Small intestine (tissue), 7 donors: ENCODE measurements at regions not wholly inside any gene's neighbourhood (a gene's known extent, or its start where the extent isn't known, plus 50 kb on each side); places are given as distances from the start of the nearest gene placed in this dataset.

Experiments
- DNase-seq, 2 donors: peaks; one replicate each; pipeline versions ENCODE4 v3.0.0 to v3.0.0-alpha.2; 2013
- FAIRE-seq: peaks from 2 replicates; lab custom pipeline; 2012; peaks lifted over from hg19 to GRCh38; lab: Jason Lieb, UNC
- H3K27ac ChIP-seq, 3 donors: one replicate each; pipeline ENCODE4 v1.5.1; 2013; ENCODE audit warnings: low read length in 2 of 3, mild to moderate bottlenecking in 2 of 3, control low read depth in 1 of 3, inconsistent platforms in 1 of 3, low read depth in 1 of 3, moderate library complexity in 1 of 3
- H3K27me3 ChIP-seq, 3 donors: one replicate each; pipeline ENCODE4 v1.6.1; 2013; ENCODE audit warnings: low read length in 3 of 3, inconsistent platforms in 1 of 3; ENCODE audit not compliant: control insufficient read depth in 3 of 3, insufficient read depth in 3 of 3
- H3K36me3 ChIP-seq, 3 donors: one replicate each; pipeline ENCODE4 v1.6.1; 2013; ENCODE audit warnings: low read length in 3 of 3, inconsistent platforms in 1 of 3, low read depth in 1 of 3, mild to moderate bottlenecking in 1 of 3, moderate library complexity in 1 of 3; ENCODE audit not compliant: control insufficient read depth in 3 of 3, insufficient read depth in 2 of 3
- H3K4me1 ChIP-seq, 3 donors: one replicate each; pipeline ENCODE4 v1.6.1; 2013; ENCODE audit warnings: low read length in 2 of 3, inconsistent platforms in 1 of 3, low read depth in 1 of 3, mild to moderate bottlenecking in 1 of 3, moderate library complexity in 1 of 3; ENCODE audit not compliant: control insufficient read depth in 3 of 3, insufficient read depth in 2 of 3
- H3K4me3 ChIP-seq, 3 donors: one replicate each; pipeline ENCODE4 v1.5.1; 2013; ENCODE audit warnings: low read length in 3 of 3, control low read depth in 1 of 3, inconsistent platforms in 1 of 3, low read depth in 1 of 3, mild to moderate bottlenecking in 1 of 3, moderate library complexity in 1 of 3
- H3K9me3 ChIP-seq, 2 donors: one replicate each; pipeline ENCODE4 v1.6.1; 2013; ENCODE audit warnings: low read depth in 1 of 2, low read length in 1 of 2; ENCODE audit not compliant: control insufficient read depth in 2 of 2, insufficient read depth in 1 of 2
- WGBS, 3 donors: extraction: QIAGEN DNeasy Blood & Tissue Kit; methylation state at CpG; one replicate each; pipeline ENCODE4 v1.1.7; 2013; 5-methylcytosine and 5-hydroxymethylcytosine counted together
- donor health status: healthy with polysubstance abuse.
- donor health status: control.
- donor health status: control.
- donor health status: Bipolar disorder and iron deficiency.
- donor health status: healthy.

DNA sequence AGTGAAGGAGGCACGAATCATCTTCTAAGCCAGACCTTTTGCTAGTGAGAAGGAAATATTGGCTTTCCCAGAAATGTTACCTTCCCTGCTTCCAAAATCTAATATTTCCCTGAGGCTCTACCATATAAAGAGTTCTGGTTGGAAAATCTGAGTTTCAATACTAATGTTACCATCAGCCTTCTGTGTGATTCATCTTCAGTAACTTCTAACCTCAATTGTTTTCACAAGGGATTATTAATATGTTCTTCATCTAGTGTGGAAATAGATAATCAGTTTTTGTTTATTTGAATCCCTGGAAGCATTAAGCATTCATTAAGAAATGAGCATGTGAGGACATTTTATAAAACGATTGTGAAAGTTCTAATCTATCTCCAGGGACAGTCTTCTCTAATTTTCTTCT is 720.9 kb downstream of the AACS start:
- peaks cover 2 to 11% of the 10 kb centered on the region in 2 donors for H3K9me3 ChIP-seq
- no peak overlapping the region for H3K4me3 ChIP-seq
- no peaks in the 10 kb centered on the region for H3K36me3 ChIP-seq
- WGBS, 3 donors, result 41 to 54% (median 45%) methylated on average over 2 of the region's 2 CpGs
- H3K4me1 ChIP-seq, result no peaks in the 10 kb centered on the region
- no peak for DNase-seq
- FAIRE-seq, result no peak
- H3K27me3 ChIP-seq, result no peaks in the 10 kb centered on the region
- no peak overlapping the region for H3K27ac ChIP-seq

DNA sequence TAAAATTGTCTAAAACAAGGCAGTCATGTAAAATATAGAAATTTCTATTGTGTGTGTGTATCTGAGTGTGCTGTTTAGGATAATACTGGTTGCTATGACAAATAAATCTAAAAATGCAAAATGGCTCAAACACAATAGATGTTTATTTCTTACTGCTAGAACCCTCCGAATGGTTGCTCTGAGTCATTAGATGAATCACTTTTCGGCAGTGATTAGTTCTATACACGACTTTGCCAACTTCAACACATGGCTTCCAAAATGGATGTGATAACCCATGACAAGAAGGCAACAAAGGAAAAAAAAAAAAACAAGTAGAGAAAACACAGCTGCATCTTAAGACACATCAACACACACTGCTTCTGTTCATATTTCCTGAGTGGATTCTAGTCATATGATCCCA is 729.2 kb downstream of the AACS start:
- no peak for DNase-seq
- Histone ChIP-seq H3K9me3 (peaks cover 0 to 18% of the 10 kb centered on the region in 2 donors), H3K36me3 (no peaks in the 10 kb centered on the region), H3K27me3 (no peaks in the 10 kb centered on the region), H3K4me3 (no peak overlapping the region), H3K27ac (no peak overlapping the region), H3K4me1 (no peaks in the 10 kb centered on the region)
- FAIRE-seq, result no peak
- 61 to 79% (median 63%) methylated on average over 3 of the region's 3 CpGs for WGBS, 3 donors

DNA sequence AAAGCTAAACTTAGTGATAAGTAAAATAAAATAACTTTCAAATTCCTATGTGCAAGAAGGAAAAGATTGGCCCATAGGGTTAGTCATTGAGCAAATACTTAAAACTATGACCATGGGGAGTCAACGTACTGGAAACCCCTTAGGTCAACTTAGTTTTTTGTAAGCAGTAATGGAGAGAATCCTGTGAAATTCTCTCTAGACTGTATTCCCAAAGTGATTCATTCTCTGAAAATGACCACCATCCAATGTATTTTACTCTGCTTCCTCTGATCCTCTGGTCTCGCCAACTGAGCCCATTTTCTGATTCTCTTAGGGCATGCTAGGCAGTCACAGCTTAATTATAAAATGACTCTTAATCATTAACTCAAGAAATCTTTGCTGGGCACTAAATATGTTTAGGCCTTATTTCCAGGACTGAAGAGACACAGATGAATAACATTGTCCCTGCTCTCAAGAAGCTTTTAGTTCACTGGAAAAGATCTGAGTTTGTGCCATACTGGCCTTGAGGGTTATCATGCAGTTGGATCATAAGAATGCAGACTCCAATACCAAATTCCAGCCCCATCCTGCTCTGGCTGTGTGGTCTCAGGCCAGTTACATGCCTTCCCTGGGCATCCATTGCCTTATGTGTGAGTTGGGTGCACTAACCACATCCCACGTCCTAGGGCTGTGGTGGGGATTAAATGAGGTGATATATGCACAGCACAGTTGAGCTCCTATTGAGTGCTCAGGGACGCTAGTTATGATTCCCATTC is 732.4 kb downstream of the AACS start:
- WGBS, 3 donors, result 64 to 73% (median 65%) methylated on average over 4 of the region's 4 CpGs
- Histone ChIP-seq H3K27ac (no peak overlapping the region), H3K4me3 (no peak overlapping the region), H3K36me3 (no peaks in the 10 kb centered on the region), H3K4me1 (no peaks in the 10 kb centered on the region), H3K9me3 (peaks cover 0 to 7% of the 10 kb centered on the region in 2 donors), H3K27me3 (no peaks in the 10 kb centered on the region)
- DNase-seq (no peak), FAIRE-seq (no peak)

DNA sequence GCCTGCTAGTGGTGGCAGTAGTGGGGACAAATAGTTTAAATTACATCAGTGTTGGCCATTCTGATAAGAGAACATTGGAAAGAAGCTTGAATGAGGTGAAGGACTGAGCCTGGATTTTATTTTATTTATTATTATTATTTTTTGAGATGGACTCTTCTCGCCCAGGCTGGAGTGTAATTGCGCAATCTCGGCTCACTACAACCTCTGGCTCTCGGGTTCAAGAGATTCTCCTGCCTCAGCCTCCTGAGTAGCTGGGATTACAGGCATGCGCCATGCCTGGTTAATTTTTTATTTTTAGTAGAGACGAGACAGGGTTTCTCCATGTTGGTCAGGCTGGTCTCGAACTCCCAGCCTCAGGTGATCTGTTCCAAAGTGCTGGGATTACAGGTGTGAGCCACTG is 739.4 kb downstream of the AACS start:
- H3K36me3 ChIP-seq, result no peaks in the 10 kb centered on the region
- H3K4me3 ChIP-seq, result no peak overlapping the region
- no peak overlapping the region for H3K27ac ChIP-seq
- H3K27me3 ChIP-seq, result no peaks in the 10 kb centered on the region
- no peaks in the 10 kb centered on the region for H3K4me1 ChIP-seq
- H3K9me3 ChIP-seq, result peaks cover 0 to 3% of the 10 kb centered on the region in 2 donors
- DNase-seq (no peak), FAIRE-seq (no peak)
- WGBS, 3 donors, result 74 to 84% (median 76%) methylated on average over 7 of the region's 7 CpGs

DNA sequence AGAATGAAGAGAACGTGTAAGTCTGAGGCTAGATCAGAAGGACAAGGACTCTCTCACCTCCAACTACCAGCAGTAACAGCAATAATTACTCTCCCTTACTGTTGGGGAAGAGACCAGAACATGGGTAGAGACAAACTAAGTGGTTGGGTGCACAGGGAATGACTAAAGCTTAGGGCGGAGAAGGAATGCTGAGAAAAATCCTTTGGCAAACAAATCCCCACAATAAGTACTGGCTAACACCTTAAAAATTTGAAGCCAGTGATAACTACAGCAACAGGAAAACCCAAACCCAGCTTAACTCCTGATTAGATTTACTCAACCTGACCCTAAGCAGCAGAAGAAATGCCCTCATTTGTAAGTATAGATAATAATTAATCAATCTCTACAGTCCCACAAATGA is 759.0 kb downstream of the AACS start:
- WGBS, 3 donors, result 62 to 83% (median 69%) methylated on average over 2 of the region's 2 CpGs
- H3K4me1 ChIP-seq, result no peaks in the 10 kb centered on the region
- H3K9me3 ChIP-seq, result peaks cover 0 to 10% of the 10 kb centered on the region in 2 donors
- H3K4me3 ChIP-seq, result no peak overlapping the region
- no peak overlapping the region for H3K27ac ChIP-seq
- H3K36me3 ChIP-seq, result no peaks in the 10 kb centered on the region
- DNase-seq, result no peak
- H3K27me3 ChIP-seq, result no peaks in the 10 kb centered on the region
- no peak for FAIRE-seq

DNA sequence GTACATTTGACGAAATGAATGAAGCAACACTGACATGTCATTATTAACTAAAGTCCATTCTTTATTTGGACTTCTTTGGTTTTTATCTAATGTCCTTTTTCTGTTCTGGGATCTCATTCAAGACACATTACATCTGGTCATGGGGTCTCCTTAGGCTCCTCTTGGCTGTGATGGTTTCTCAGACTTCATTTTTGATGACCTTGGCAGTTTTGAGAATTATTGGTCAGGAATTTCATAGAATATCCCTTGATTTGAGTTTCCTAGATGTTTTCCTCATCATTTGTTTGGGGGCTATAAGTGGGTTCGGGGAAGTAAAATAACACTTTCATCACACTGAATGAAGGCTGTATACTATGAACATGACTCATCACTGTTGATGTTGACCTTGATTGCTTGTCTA is 770.6 kb downstream of the AACS start:
- Histone ChIP-seq H3K27me3 (no peaks in the 10 kb centered on the region), H3K27ac (no peak overlapping the region), H3K36me3 (no peaks in the 10 kb centered on the region), H3K4me1 (no peaks in the 10 kb centered on the region), H3K9me3 (no peaks in the 10 kb centered on the region), H3K4me3 (no peak overlapping the region)
- 60 to 90% (median 65%) methylated on average over 2 of the region's 2 CpGs for WGBS, 3 donors
- DNase-seq (no peak), FAIRE-seq (no peak)

DNA sequence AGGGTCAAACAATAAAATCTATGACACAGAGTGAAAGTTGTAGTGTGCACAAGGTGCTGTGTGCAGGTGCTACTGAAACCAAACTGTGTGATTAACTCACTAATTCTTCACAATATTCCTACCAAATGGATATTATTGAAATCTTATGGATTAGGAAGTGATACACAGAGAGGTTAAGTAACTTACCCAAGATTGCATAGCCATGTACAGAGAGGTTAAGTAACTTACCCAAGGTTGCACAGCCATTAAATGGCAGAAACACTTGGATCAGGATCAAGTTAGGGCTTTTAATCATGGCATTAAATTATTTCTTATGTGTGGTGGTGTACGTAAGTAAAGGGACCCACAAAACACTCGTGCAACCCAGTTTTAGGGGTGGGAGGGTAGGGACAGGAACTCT is 771.4 kb downstream of the AACS start:
- 61 to 81% (median 77%) methylated on average over 2 of the region's 2 CpGs for WGBS, 3 donors
- no peak for DNase-seq
- Histone ChIP-seq H3K27ac (no peak overlapping the region), H3K4me1 (no peaks in the 10 kb centered on the region), H3K9me3 (no peaks in the 10 kb centered on the region), H3K4me3 (no peak overlapping the region), H3K27me3 (no peaks in the 10 kb centered on the region), H3K36me3 (no peaks in the 10 kb centered on the region)
- FAIRE-seq, result no peak

DNA sequence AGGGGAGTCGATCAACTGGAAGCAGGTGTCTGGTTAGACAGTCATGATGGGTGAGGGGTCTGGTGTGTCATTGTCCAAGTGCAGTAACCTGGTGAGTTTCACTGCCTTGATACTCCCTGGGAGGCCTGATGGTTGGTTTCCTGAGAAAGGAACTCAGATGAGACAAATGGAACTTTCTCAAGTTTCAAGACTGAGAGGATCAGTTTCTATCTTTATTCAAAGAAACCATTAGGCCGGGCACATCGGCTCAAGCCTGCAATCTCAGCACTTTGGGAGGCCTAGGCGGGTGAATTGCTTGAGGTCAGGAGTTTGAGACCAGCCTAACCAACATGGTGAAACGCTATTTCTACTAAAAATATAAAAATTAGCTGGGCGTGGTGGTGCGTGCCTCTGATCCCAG is 776.1 kb downstream of the AACS start:
- DNase-seq (no peak), FAIRE-seq (no peak)
- H3K4me1 ChIP-seq, result no peaks in the 10 kb centered on the region
- 79 to 84% (median 83%) methylated on average over 7 of the region's 7 CpGs for WGBS, 3 donors
- H3K27ac ChIP-seq, result no peak overlapping the region
- no peak overlapping the region for H3K4me3 ChIP-seq
- no peaks in the 10 kb centered on the region for H3K27me3 ChIP-seq
- H3K9me3 ChIP-seq, result no peaks in the 10 kb centered on the region
- H3K36me3 ChIP-seq, result no peaks in the 10 kb centered on the region

DNA sequence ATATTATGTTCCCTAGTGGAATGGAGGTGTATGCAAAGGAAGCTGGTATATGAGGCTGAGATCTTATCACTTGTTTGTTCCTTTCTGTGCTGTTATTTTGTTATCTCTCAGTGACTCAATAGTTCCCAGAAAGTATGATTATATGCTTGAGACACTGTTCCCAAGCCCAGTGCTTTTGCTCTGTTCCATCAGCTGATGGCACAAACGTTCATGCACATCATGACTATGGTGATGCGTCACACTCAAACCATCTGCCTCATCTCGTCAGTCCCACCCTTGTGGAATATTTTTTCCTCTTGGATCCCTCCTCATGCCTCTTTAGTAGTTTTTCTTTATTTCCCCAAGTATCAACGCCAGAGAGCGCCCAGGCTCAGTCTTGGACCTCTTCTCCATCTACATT is 786.9 kb downstream of the AACS start:
- no peak overlapping the region for H3K27ac ChIP-seq
- no peaks in the 10 kb centered on the region for H3K9me3 ChIP-seq
- H3K4me1 ChIP-seq, result no peaks in the 10 kb centered on the region
- no peak overlapping the region for H3K4me3 ChIP-seq
- no peaks in the 10 kb centered on the region for H3K36me3 ChIP-seq
- no peaks in the 10 kb centered on the region for H3K27me3 ChIP-seq
- FAIRE-seq, result no peak
- DNase-seq, result no peak
- WGBS, 3 donors, result 62 to 77% (median 65%) methylated on average over 5 of the region's 5 CpGs
